ENCODE measurements at regions not wholly inside any gene's neighbourhood (a gene's known extent, or its start where the extent isn't known, plus 50 kb on each side); places are given as distances from the start of the nearest gene placed in this dataset.

DNA sequence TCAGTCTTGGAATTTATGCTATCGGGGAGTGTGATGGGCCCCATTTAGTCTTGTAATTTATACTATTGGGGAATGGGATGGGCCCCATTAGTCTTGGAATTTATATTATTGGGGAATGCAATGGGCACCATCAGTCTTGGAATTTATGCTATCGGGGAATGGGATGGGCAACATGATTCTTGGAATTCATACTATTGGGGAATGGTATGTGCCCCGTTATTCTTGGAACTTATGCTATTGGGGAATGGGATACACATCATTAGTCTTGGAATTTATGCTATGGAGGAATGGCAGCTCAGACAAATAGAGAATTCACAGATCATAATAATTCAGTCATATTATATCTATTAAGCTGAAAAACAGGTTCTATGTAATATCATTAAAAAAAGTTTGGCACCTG, 300.3 kb downstream of the SMOC2 start:
- TF ChIP-seq, protein P1, sequence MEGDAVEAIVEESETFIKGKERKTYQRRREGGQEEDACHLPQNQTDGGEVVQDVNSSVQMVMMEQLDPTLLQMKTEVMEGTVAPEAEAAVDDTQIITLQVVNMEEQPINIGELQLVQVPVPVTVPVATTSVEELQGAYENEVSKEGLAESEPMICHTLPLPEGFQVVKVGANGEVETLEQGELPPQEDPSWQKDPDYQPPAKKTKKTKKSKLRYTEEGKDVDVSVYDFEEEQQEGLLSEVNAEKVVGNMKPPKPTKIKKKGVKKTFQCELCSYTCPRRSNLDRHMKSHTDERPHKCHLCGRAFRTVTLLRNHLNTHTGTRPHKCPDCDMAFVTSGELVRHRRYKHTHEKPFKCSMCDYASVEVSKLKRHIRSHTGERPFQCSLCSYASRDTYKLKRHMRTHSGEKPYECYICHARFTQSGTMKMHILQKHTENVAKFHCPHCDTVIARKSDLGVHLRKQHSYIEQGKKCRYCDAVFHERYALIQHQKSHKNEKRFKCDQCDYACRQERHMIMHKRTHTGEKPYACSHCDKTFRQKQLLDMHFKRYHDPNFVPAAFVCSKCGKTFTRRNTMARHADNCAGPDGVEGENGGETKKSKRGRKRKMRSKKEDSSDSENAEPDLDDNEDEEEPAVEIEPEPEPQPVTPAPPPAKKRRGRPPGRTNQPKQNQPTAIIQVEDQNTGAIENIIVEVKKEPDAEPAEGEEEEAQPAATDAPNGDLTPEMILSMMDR (IDR thresholded peaks at IDR 0.05) = no peak
- Mint-ChIP-seq H3K27ac (no peak overlapping the region), H3K4me1 (ENCODE audit: low read depth) (no peaks in the 10 kb centered on the region), H3K9me3 (peaks cover 54% of the 10 kb centered on the region), H3K36me3 (ENCODE audit: low read depth) (peaks cover 13% of the 10 kb centered on the region), H3K4me3 (no peak overlapping the region), H3K27me3 (ENCODE audit: insufficient read depth) (no peaks in the 10 kb centered on the region; the same call in 1 of the 2 replicates)
- DNase-seq = no peak

DNA sequence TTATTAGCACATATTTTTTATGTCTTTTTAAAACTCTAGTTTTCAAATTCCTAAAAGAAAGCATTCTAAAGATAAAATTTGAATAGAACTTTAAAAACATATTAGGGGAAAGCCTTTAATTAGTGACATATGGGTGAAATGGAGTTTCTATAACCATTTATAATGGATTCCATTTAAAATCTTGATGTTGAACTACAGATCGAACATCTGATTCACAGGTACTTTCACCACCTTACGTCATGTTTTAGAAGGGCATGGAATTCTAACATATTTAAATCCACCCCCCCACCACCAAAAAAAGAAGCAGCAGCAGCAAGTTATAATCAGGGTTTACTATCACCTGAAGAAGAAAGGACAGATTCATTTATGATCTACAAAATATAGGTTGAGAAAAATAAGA, 298.4 kb downstream of the SMOC2 start:
- TF ChIP-seq, protein P1 (IDR thresholded peaks at IDR 0.05) = no peak
- Mint-ChIP-seq H3K36me3 (ENCODE audit: low read depth) (peaks cover 14% of the 10 kb centered on the region), H3K27ac (no peak overlapping the region), H3K4me1 (ENCODE audit: low read depth) (no peaks in the 10 kb centered on the region), H3K9me3 (peaks cover 71% of the 10 kb centered on the region), H3K27me3 (ENCODE audit: insufficient read depth) (no peaks in the 10 kb centered on the region; the same call in none of the 2 replicates), H3K4me3 (no peak overlapping the region)
- DNase-seq = no peak

DNA sequence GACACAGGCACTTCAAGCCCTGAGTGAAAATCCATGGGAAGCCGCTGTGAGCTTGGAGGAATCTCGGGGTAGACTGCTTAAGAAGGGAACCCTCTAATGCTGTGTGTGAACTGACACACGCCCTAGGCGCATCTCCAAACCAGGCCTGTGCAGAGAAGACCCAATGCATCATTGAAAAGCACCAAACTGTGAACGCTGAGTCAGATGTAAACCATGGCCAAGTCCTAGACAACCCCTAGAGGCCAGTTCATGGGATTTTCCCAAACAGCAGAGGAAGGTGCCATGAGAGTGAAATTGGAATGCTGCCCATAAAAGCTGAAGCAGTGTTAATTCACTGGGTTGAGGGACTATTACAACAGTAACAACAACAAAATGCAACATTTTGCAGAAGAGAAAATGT, 296.5 kb downstream of the SMOC2 start:
- Mint-ChIP-seq H3K4me3 (no peak overlapping the region), H3K9me3 (peaks cover 60% of the 10 kb centered on the region), H3K36me3 (ENCODE audit: low read depth) (peaks cover 13% of the 10 kb centered on the region), H3K27me3 (ENCODE audit: insufficient read depth) (no peaks in the 10 kb centered on the region; the same call in 1 of the 2 replicates), H3K27ac (no peak overlapping the region), H3K4me1 (ENCODE audit: low read depth) (no peaks in the 10 kb centered on the region)
- TF ChIP-seq, protein P1 (IDR thresholded peaks at IDR 0.05) = no peak
- DNase-seq = no peak

DNA sequence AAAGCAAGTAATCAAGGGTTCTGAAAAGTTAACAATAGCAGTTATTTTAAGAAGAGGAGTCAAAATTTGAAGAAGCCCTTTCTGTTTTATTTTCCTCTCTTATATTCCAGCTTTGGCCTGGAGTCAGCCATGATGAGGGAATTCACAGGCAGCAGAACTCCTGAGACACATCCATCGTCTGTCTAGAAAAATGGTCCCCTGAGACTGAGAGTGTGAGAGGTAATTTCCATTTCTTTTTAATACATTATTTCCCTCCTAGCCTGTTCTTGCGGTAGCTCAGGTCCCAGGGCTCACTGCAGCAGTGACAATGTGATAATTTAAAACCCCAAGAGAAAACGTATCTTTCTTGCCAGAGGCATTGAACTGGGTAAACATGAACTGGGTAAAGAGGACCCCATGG, 296.0 kb downstream of the SMOC2 start:
- Mint-ChIP-seq H3K36me3 (ENCODE audit: low read depth) (peaks cover 10% of the 10 kb centered on the region; the same call in 1 of the 2 replicates), H3K27me3 (ENCODE audit: insufficient read depth) (no peaks in the 10 kb centered on the region; the same call in 1 of the 2 replicates), H3K4me3 (no peak overlapping the region), H3K4me1 (ENCODE audit: low read depth) (no peaks in the 10 kb centered on the region), H3K27ac (no peak overlapping the region), H3K9me3 (peaks cover 56% of the 10 kb centered on the region)
- DNase-seq = no peak
- TF ChIP-seq, protein P1 (IDR thresholded peaks at IDR 0.05) = no peak

DNA sequence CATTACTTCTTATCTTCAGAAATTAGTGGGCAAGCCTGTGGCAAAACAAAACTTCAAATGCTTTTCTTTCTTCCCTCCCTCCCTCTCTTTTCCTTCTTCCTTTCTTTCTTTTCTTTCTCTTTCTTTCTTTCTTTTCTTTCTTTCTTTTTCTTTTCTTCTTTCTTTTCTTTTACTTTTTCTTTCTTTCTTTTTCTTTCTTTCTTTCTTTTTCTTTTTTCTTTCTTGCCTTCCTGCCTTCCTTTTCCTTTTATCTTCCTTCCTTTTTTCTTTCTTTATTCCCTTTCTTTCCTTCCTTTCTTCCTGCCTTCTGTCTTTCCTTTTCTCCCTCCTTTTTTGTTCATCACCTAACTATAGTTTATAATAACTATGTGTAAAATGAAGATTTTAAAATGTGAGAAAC, 295.1 kb downstream of the SMOC2 start:
- peaks cover 8% of the 10 kb centered on the region; the same call in 1 of the 2 replicates for H3K36me3 Mint-ChIP-seq (ENCODE audit: low read depth)
- no peak overlapping the region for H3K27ac Mint-ChIP-seq
- H3K9me3 Mint-ChIP-seq = peaks cover 56% of the 10 kb centered on the region
- H3K4me1 Mint-ChIP-seq (ENCODE audit: low read depth) = no peaks in the 10 kb centered on the region
- H3K27me3 Mint-ChIP-seq (ENCODE audit: insufficient read depth) = no peaks in the 10 kb centered on the region; the same call in 1 of the 2 replicates
- DNase-seq = no peak
- TF ChIP-seq, protein P1 (IDR thresholded peaks at IDR 0.05) = no peak
- H3K4me3 Mint-ChIP-seq = no peak overlapping the region

All from HFFc6 (cell line).